HG03108 (cell line): ENCODE measurements at regions not wholly inside any gene's neighbourhood (a gene's known extent, or its start where the extent isn't known, plus 50 kb on each side); places are given as distances from the start of the nearest gene placed in this dataset.

Experiments used
- ATAC-seq: cut with Tn5 transposase; IDR thresholded peaks from one replicate; pipeline ENCODE4 v1.9.1; 2021; ENCODE audit warnings: moderate library complexity; ENCODE audit not compliant: unreplicated experiment

GRCh38 chr6:143595251-143596036 is 82.3 kb upstream of the PHACTR2 start:
- no peak for ATAC-seq

DNA sequence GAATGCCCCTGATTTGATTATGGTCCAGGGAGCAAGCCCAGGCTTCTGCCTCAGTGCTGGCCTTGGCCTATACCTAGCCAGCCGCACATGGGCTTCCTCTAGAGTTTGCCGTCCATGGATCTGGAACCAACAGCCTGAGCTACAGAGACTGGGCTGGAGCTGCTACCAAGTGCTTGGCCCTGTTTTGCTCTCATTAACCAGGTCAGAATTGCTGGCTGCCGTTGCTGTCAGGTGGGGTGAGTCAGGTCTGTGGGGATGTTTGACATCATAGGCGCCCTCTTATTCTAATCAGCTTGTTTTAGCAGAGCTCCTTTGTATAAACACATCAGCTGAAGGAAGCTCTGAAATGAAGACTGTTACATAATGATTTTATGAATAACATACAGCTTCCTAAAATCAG is 83.1 kb upstream of the PHACTR2 start:
- ATAC-seq, result no peak

GRCh38 chr6:143592335-143592734 is 80.8 kb upstream of the FUCA2 start:
- no peak for ATAC-seq

DNA sequence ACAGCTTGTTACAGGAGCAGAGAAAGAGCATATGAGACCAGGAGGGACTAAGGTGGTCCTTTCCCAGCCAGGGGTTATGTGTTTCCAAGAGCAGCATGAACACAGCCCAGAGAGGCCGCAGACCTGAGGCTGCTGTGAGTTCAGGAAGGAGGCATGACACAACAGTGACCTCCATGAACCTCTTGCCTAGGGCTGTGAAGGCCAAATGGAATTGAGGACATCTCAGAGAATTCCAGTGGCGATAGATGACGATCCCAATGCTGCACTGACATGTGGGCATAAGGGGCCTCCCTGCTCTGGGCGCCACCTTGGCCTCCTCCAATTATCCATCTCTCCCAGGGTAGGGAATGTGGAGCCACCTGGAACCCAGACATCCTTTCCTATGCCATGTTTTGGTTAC is 79.9 kb upstream of the FUCA2 start:
- ATAC-seq, result no peak

- ATAC-seq, result no peak
Measured at GRCh38 chr6:143589162-143589561, 77.6 kb upstream of the FUCA2 start.

DNA sequence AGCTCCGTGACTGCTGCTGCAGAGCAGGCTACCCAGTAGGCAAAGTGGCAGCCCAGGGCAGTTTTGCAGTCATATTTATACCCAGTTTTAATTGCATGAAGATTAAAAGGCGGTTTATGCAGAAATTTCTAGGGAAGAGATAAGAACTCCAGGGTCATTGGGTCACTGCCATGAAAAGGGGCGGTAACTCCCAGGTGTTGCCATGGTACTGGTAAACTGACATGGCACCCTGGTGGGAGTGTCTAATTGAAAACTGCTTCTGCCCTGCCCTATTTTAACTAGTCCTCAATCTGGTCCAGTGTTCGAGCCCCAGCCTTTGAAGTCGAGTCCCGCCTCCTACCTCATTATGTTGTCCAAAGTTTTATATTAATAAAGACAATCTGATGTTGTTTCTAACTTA is 75.0 kb upstream of the FUCA2 start:
- ATAC-seq, result no peak

GRCh38 chr6:143585716-143586115 is 74.2 kb upstream of the FUCA2 start:
- no peak for ATAC-seq

GRCh38 chr6:143585241-143585640 is 73.7 kb upstream of the FUCA2 start:
- ATAC-seq, result no peak

GRCh38 chr6:143583542-143584327 is 72.2 kb upstream of the FUCA2 start:
- no peak for ATAC-seq

DNA sequence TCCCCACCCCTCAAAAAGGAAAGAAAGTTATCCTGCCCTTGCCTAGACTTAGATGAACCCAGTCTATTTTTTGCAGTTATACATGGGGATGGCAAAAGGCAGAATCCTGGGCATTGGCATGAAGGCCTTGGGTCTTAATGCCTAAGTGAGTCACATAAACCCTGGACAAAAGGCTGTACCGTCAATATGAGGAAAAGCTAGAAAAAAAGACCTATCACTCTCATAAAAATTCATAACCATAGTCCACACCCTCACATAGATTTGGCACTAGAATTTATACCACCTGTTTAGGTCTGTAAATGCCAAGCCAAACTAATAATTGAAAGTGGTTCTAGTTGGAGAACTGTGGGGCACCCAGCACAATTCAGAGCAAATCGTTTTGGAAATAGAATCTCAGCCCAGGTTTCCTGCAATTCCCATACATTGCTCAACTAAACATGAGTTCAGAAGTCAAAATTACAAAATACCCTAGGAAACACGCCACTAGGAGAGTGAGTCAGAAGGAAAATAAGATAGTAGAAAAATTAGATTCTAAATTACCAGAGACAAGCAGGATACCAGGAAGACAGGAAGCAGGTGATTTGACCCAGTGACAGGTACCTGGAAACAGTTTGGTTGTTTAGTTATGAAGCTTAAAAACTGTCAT is 70.4 kb upstream of the FUCA2 start:
- no peak for ATAC-seq

DNA sequence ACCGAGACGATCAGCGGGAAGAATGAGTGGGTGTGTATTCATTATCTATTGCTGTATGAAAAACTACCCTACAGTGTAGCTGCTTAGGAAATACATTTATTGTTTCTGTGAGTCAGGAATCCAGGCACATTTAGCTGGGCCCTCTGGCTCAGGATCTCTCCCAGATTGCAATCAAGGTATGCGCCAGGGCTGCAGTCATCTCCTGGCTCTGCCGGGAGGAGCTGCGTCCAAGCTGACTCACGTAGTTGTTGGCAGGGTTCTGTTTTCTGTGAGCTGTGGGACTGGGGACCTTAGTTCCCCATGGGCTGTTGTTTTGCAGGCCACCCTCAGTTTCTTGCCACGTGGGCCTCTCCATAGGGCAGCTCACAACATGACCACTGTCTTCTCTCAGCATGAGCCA is 68.2 kb upstream of the FUCA2 start:
- ATAC-seq, result no peak

DNA sequence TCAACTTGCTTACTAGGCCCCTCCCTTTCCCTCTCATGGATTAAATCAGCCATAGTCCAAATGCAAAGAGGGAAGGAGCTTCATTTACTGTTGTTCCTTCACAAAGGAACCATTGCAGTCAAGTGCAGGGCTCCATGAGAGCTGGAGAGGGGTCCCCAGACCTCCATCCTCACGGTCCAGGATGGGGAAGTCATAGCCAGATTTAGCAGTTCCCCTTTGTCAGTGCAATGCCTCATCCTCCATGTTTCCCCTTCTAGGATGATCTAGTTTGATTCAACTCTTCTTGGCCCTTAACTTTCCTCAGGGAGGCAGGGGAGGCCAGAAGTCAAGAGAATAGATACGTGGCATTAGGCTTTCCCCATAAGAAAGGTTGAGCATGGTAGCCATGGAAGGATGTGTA is 66.5 kb upstream of the FUCA2 start:
- ATAC-seq, result no peak

GRCh38 chr6:143575901-143576426 is 64.4 kb upstream of the FUCA2 start:
- ATAC-seq, result no peak

GRCh38 chr6:143575440-143575839 is 63.9 kb upstream of the FUCA2 start:
- peak; percentile 86 for ATAC-seq

GRCh38 chr6:143570147-143570853 is 58.8 kb upstream of the FUCA2 start:
- ATAC-seq, result no peak

DNA sequence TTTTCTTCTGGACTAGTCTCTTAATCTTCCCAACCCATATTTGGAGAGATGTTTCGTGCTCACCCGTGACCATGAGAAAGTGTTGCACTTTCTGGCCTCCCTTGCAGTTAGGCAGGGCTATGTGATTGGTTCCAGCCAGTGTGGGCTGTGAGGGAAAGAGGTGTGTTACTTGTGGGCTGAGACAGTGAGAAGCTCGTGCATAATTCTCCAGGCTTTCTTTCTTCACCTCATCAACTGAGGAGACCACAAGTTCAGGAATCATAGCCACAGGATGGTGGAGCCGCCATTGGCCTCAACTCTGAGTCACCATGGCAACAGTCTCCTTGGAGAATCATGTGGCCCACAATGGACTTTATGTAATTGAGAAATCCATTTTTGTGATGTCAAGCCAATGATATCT is 57.5 kb upstream of the FUCA2 start:
- ATAC-seq, result no peak

DNA sequence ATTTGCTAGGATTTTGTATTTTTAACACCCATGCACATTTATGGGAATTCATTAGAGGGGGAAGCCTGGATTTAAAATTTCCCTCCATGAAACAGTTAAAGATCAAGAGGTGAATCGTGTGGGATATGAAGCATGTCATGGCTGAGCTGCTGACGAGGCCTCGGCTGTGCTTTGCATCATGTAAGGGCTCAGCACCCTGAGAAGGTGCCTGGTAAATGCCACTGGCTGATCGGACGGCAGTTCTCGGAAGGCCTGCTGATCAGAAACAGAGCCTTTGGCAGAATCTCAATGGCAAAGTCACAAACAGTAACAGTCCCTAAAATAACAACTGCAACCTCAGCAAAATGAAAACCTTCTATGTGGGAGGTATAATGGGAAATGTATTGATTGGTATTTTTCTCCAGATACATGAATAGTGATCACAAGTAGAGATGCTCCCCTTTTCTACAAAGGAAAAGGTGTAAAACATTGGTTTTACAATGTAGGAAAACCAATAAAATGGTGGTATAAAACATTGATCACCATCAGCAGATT is 53.0 kb upstream of the FUCA2 start:
- no peak for ATAC-seq

DNA sequence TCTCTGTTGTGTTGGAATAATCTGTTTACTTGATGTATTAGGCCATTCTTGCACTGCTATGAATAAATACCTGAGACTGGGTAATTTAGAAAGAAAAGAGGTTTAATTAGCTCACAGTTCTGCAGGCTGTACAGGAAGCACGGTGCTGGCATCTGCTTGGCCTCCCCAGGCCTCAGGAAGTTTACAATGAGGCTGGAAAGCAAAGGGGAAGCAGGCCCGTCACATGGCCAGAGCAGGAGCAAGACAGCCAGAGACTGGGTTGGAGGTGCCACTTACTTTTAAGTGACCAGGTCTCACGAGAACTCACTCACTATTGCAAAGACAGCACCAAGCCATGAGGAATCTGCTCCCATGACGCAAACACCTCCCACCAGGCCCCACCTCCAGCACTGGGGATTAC is 50.6 kb upstream of the FUCA2 start:
- ATAC-seq, result no peak
